GM21619 (cell line): ENCODE measurements at regions not wholly inside any gene's neighbourhood (a gene's known extent, or its start where the extent isn't known, plus 50 kb on each side); places are given as distances from the start of the nearest gene placed in this dataset.
"Not testable (repeated sequence)": the region's sequence is repeated elsewhere in the genome, so short reads cannot be mapped to it uniquely, and the experiment has no call there.

Source experiments
- ATAC-seq: cut with Tn5 transposase; IDR thresholded peaks from one replicate; pipeline ENCODE4 v1.9.1; 2021; ENCODE audit not compliant: unreplicated experiment

DNA sequence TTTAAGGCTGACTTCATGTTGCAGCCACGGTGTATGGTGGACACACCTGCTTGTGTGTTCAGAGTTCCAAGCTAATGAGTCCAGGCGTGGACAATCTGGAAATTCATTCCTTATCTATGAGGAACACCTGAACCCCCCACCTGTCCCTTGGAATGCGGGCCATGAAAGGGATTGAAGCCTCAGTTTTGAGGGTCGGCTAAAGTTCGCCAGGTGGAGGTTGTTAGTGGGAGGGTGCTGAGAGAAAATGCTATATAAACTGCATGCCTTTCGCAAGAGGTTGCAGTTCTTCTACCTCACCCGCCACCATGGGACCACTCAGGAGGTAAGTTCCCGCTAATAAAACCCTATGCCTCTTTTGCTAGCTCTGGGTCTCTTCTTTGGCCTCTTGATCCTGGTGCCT, 348.0 kb downstream of the BCL11B start:
- ATAC-seq = no peak

DNA sequence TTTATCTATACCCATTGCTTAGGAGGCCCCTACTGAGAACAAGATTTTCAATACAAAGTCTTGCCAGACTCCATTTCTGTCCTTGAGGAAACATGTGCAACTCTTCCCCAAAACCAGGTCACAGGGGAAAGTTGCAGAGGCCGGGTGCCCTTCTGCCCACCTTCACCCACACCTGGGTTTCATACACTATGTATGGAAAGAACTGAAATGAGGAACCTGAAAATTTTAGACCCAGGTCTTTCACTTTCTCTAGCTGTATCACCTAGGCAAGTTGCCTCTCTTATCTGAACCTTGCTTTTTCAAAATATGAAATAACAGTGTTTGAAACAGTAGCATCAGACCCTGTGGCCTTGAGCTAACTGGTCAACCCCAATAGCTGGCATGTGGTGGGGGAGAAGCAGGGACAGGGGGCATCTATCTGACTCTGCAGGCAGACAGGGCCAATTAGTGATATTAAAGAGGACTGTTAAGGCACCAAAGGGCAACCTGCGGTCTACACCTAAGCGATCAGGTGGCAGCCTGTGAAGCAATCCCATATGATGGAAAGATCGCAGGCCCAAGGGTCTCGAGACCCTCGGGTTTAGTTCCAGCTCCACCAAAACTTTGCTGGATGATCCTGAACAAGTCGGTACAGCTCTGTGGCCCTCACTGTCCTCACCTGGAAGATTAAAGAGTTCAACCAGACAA, 346.5 kb downstream of the BCL11B start:
- no peak for ATAC-seq

DNA sequence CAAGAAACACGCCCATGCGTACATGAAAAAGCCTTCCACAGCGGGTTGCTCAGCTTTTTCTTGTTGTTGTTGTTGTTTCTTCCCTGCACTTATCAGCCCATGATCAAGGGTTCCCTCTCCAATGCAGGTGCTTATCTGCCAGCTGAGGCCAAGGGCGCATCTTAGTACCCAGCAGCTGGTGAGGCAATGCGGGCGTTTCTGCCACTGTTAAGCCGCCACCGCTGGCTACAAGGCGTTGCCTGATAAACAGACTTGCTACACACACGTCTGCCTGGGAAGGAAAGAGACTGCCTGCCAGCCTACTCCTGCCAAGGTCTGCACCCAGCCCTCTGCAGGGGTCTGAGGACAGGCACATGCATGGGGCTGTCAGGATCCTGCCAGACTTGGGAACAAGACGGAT, 345.9 kb downstream of the BCL11B start:
- ATAC-seq = no peak

GRCh38 chr14:98926801-98927200, 345.2 kb downstream of the BCL11B start:
- no peak for ATAC-seq

GRCh38 chr14:98927986-98928385, 344.0 kb downstream of the BCL11B start:
- ATAC-seq = no peak

- no peak for ATAC-seq
Observed at GRCh38 chr14:98928418-98928817, 343.6 kb downstream of the BCL11B start.

GRCh38 chr14:98931126-98931525, 340.9 kb downstream of the BCL11B start:
- no peak for ATAC-seq

GRCh38 chr14:98931911-98932310, 340.1 kb downstream of the BCL11B start:
- ATAC-seq = no peak

DNA sequence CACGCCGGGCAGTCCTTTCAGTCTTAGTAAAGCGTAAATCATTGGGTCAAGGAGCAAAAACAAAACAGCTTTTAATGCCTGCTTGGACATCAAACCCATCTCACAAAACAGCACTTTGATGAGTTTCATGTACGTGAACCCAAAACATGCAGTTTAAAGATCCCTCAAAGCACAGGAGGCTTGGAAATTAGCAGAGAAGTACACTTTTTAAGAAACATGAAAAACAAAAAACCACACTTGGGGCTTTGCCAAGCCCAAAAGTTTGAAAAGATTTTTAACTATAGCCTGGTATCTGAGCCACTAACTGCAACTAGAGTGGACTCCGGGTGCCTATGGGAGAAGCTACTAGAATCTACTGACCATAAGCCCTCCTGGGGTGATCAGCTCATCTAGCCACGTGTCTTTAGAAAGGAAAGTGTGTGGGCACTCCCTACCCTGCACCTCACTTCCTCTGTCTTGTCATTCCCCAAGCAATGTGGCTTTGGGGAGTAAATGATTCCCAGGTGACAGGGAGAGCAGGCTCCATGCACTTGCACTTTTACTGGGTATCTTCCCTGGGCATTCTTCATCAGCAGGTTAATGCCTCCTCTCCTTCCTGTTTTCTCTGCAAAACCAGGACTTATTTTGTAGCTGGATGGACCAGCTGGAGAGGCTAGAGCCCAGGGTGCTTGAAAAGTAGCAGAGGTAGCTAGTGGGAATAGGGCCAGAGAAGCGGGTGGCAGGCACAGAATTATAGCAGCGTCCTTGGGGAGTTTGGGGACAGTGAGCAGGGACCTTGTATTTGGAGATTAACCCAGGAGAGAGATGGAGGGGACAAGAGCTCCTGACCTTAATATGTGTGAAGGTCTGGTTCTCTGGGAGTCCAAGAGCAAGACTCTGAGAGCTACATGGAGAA, 339.3 kb downstream of the BCL11B start:
- ATAC-seq = no peak

DNA sequence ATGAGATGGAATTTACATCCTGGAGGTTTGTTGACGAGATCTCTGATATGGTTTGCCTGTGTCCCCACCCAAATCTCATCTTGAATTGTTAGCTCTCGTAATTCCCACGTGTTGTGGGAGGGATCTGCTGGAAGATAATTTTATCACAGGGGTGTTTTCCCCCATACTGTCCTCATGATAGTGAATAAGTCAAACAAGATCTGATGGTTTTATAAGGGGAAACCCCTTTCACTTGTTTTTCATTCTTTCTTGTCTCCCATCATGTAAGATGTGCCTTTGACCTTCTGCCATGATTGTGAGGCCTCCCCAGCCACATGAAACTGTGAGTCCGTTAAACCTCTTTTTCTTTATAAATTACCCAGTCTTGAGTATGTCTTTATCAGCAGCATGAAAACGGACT, 337.4 kb downstream of the BCL11B start:
- not testable (repeated sequence) for ATAC-seq

DNA sequence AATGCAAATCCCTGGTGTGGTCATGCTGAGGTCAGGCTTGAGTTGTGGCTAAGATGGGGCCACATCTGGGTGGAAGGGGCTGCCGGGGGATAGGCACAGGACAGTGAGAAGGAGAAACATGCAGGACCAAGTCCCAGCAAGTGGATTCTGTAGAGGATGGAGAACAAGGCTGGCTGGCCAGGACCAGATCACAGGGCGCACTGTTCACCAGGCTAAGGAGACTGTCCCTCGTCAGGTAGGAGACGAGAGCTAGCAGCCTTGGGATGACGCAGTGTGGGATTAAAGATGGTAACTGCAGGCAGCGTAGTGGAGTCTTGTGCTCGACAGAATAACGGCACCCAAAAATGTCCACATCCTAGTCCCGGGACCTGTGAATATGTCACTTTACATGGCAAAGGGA, 336.1 kb downstream of the BCL11B start:
- no peak for ATAC-seq

GRCh38 chr14:98937021-98937420, 335.0 kb downstream of the BCL11B start:
- no peak for ATAC-seq

- no peak for ATAC-seq
Observed at GRCh38 chr14:98937712-98938505, 334.1 kb downstream of the BCL11B start.

GRCh38 chr14:98940693-98941437, 331.1 kb downstream of the BCL11B start:
- ATAC-seq = no peak

DNA sequence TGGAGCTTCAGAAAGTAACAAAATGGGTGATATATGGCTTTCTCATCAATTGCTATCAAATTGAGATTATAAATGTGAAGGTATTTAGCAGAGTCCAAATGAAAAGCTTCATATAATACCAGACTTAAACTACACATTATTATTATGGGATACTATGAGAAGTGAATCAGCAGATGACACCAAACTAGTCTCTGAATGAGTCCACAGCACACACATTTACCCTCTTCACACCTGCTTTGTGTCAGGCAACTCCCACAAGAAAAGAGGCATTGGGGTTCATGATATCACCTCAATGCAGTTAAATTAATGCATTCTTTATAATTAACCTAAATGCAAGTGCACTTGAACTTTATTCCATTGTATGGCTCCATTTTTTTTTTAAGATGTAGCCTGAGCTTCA, 330.5 kb downstream of the BCL11B start:
- ATAC-seq = no peak

GRCh38 chr14:98943907-98944306, 328.1 kb downstream of the BCL11B start:
- no peak for ATAC-seq

DNA sequence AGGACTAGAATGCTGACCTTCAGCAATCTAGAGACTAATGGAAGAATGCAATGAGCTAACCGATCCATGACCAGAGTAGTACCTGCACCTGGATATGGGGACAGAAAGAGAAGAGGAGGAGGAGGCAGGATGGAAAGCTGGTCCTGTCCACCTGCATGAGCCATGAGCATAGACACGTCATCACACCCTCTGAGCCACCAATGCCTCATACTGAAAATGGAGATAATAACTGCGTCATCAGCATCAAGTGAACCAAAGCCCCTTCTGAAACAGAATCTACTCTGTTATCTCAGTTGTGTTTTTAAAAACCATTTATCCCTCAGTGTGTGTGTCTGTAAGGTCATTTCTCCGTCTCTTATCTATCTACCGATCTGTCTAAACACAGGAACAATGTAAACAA, 327.0 kb downstream of the BCL11B start:
- no peak for ATAC-seq

DNA sequence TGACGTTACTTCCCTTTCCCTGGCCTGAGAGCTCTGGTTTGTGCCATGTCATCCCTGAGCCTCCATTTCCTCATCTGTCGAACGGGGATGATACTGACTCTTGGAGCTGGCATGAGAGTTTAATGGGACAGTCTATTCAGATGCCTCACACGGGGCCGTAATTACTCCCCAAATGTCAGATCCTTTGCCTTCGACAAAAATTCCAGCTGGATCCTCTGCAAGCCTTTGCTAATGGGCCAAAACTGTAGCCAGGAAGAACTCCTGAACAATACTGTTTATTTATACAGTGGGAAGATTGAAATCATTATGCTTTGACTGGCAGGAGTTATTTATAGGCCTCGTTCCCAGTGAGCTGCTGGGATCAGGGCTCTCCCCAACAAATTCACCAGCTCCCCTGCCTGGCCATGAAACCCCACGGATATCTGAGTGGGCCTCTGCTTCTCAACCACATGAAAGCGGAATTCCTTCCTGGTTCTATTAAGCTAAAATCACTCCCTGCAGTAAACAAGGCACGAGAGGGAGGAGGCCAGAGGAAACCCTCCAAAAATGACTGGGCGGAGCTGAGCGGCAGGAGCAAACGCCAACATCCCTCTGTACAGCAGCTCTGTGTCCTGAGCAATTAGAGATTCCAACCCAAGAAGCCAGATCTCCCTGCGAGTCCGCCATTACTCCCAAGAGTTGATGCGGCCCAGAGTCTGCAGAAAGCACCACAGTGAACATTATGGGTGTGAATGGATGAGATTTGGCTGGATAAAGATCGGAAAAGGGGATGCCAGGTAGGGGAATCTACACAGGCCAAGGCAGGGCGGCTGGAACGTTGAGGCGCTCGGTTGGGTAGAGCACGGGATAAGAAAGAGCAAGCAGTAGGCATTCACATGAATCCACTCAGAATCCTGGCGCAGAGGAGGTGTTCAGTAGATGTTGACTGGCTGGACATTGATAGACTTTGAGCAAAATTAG, 326.1 kb downstream of the BCL11B start:
- no peak for ATAC-seq

DNA sequence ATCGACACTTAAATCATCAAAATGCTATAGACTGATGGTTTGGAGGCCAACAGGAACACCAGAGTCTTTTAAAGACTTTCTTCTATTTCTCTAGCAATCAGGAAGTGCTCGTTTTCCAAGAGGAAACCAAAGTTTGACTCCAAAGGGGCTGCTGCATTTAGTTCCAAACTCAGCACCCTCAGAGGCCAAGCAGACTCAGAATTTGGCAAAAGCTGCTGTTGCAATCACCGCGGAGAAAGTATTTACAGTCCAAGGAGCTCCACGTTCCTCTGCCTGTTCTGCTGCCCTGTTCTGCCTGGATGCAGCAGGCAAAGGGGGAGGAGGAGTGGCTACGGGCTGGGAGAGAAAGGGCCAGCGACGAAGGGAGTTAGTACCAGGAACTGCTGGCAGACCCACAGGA, 325.1 kb downstream of the BCL11B start:
- ATAC-seq = no peak
